ENCODE measurements at regions not wholly inside any gene's neighbourhood (a gene's known extent, or its start where the extent isn't known, plus 50 kb on each side); places are given as distances from the start of the nearest gene placed in this dataset.

- TF ChIP-seq CTCF (IDR thresholded peaks at IDR 0.05) (no peak), POLR2A (IDR thresholded peaks at IDR 0.05) (no peak)
Measured at GRCh38 chr18:24544949-24545348, 84.5 kb downstream of the HRH4 start.

All from uterus (tissue), 2 donors.